Endothelial cell of umbilical vein (primary cell): ENCODE measurements at regions not wholly inside any gene's neighbourhood (a gene's known extent, or its start where the extent isn't known, plus 50 kb on each side); places are given as distances from the start of the nearest gene placed in this dataset.

Experiments used
- EZH2 ChIP-seq: IDR thresholded peaks from 2 replicates; pipeline ENCODE4 v1.6.1; 2012; ENCODE audit warnings: borderline replicate concordance, low read depth, mild to moderate bottlenecking, moderate library complexity, low read length, inconsistent platforms; ENCODE audit not compliant: severe bottlenecking
- FOS ChIP-seq: IDR thresholded peaks from 2 replicates; pipeline ENCODE4 v1.6.1; 2011; ENCODE audit warnings: mild to moderate bottlenecking, low read length, moderate library complexity, borderline replicate concordance; ENCODE audit not compliant: insufficient read depth
- GATA2 ChIP-seq: IDR thresholded peaks from 2 replicates; pipeline ENCODE4 v1.7.0; 2011; ENCODE audit warnings: low read depth, mild to moderate bottlenecking, moderate library complexity, mixed read lengths, low read length; ENCODE audit not compliant: insufficient read length, insufficient read depth
- MYC ChIP-seq: IDR thresholded peaks from one replicate; pipeline ENCODE4 v1.6.1; 2011; ENCODE audit warnings: mild to moderate bottlenecking, low read depth, low read length
- POLR2A ChIP-seq: IDR thresholded peaks from 2 replicates; pipeline ENCODE4 v1.6.1; 2012; ENCODE audit warnings: low read depth, mild to moderate bottlenecking, control low read depth, low read length
- POLR2AphosphoS5 ChIP-seq: IDR thresholded peaks from 2 replicates; pipeline ENCODE4 v1.6.1; 2012; ENCODE audit warnings: low read depth, mild to moderate bottlenecking, control low read depth, low read length, moderate library complexity; ENCODE audit not compliant: insufficient read depth
- TF ChIP-seq, protein P1 (sequence below): IDR thresholded peaks from 2 replicates; pipeline ENCODE4 v1.6.1; 2011; ENCODE audit not compliant: insufficient read depth, insufficient read length
- TF ChIP-seq, protein P2 (sequence below), 2 donors: IDR thresholded peaks; 1 replicate in 1 of 2; 2 replicates in 1 of 2; pipeline ENCODE4 v1.5.1; 2011; ENCODE audit warnings: low read length in 2 of 2, mild to moderate bottlenecking in 2 of 2, moderate library complexity in 2 of 2, control low read depth in 1 of 2, inconsistent platforms in 1 of 2, low read depth in 1 of 2; ENCODE audit not compliant: insufficient read depth in 1 of 2; ENCODE audit errors: extremely low read depth in 1 of 2

DNA sequence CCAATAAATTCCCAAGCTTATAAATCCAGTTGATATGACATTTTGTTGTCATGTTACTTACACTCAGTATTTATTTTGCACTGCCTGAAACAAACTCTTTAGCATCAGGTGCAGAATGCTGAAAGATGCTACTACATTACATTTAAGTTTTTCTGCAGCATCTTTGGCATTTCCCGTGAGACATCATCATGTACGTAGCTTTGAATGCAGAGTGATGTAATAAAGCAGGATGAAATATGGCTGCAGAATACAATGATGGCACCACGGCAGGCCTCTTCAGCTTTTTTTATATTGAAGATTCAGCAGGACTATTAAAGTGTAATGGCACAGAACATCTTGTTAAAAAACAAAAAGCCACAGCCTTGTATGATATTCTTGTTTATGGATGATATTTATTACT is 531.8 kb downstream of the NXPH1 start:
- TF ChIP-seq, protein P1, sequence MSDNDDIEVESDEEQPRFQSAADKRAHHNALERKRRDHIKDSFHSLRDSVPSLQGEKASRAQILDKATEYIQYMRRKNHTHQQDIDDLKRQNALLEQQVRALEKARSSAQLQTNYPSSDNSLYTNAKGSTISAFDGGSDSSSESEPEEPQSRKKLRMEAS, result no peak
- no peak for TF ChIP-seq POLR2AphosphoS5
- no peak for TF ChIP-seq POLR2A
- TF ChIP-seq, protein P2, sequence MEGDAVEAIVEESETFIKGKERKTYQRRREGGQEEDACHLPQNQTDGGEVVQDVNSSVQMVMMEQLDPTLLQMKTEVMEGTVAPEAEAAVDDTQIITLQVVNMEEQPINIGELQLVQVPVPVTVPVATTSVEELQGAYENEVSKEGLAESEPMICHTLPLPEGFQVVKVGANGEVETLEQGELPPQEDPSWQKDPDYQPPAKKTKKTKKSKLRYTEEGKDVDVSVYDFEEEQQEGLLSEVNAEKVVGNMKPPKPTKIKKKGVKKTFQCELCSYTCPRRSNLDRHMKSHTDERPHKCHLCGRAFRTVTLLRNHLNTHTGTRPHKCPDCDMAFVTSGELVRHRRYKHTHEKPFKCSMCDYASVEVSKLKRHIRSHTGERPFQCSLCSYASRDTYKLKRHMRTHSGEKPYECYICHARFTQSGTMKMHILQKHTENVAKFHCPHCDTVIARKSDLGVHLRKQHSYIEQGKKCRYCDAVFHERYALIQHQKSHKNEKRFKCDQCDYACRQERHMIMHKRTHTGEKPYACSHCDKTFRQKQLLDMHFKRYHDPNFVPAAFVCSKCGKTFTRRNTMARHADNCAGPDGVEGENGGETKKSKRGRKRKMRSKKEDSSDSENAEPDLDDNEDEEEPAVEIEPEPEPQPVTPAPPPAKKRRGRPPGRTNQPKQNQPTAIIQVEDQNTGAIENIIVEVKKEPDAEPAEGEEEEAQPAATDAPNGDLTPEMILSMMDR (IDR thresholded peaks at IDR 0.05; ENCODE audit: extremely low read depth in 1 of 2, insufficient read depth in 1 of 2, low read depth in 1 of 2, low read length in 2 of 2), result no peak
- no peak for TF ChIP-seq MYC
- no peak for TF ChIP-seq EZH2
- no peak for TF ChIP-seq GATA2
- TF ChIP-seq FOS, result no peak
